ENCODE measurements at regions not wholly inside any gene's neighbourhood (a gene's known extent, or its start where the extent isn't known, plus 50 kb on each side); places are given as distances from the start of the nearest gene placed in this dataset.

DNA sequence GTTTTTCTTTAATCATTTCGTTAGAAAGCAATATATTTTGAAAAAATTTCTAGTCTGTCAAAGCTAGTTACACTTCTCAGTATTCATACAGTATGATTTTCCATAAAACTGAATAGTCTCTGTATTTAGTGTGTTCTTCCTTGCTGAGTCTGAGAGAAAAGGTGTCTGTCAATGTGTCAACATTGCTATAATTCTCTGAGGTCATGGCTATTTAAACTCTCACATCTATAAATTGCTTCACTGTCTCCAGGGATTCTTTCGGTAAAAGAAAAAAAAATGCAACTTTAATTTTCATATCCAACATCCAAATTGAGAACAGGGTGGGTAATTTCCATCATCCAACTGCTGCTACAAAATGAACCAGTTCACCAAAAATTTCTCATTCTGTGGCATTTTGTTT, 319.7 kb upstream of the GHITM start:
- intact Hi-C loops (cut with DNase I; ENCODE audit: low total_unique reads) = no loop called here
- no peak overlapping the region for H3K27ac ChIP-seq
- DNase-seq = no peak
- TF ChIP-seq POLR2A (IDR thresholded peaks at IDR 0.05) = no peak
- TF ChIP-seq, protein P1, sequence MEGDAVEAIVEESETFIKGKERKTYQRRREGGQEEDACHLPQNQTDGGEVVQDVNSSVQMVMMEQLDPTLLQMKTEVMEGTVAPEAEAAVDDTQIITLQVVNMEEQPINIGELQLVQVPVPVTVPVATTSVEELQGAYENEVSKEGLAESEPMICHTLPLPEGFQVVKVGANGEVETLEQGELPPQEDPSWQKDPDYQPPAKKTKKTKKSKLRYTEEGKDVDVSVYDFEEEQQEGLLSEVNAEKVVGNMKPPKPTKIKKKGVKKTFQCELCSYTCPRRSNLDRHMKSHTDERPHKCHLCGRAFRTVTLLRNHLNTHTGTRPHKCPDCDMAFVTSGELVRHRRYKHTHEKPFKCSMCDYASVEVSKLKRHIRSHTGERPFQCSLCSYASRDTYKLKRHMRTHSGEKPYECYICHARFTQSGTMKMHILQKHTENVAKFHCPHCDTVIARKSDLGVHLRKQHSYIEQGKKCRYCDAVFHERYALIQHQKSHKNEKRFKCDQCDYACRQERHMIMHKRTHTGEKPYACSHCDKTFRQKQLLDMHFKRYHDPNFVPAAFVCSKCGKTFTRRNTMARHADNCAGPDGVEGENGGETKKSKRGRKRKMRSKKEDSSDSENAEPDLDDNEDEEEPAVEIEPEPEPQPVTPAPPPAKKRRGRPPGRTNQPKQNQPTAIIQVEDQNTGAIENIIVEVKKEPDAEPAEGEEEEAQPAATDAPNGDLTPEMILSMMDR (IDR thresholded peaks at IDR 0.05) = no peak
- H3K9me3 ChIP-seq = no peaks in the 10 kb centered on the region
- no peaks in the 10 kb centered on the region for H3K4me1 ChIP-seq
- H3K36me3 ChIP-seq = no peaks in the 10 kb centered on the region
- no peak overlapping the region for H3K4me3 ChIP-seq
- no peaks in the 10 kb centered on the region for H3K27me3 ChIP-seq

DNA sequence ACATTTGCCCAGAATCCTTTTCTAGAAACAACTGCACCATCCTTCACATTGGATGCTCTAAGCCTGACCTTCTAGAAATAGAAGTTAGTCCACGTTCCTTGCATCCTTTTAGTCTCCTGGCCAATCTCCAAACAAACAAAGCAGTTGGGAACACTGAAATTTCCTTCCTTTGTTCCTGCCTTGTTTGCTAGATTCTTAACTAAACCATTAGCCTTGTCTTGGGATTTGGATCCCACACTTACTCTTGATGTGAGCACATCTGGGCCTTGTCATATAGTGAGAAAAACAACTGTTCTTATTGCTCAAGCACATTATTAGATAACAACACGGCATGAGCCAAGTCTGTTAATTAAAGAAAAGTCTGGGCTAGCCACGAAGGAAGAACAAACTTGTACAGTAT, 319.3 kb upstream of the GHITM start:
- Histone ChIP-seq H3K4me1 (no peaks in the 10 kb centered on the region), H3K27me3 (no peaks in the 10 kb centered on the region), H3K27ac (no peak overlapping the region), H3K9me3 (no peaks in the 10 kb centered on the region), H3K36me3 (no peaks in the 10 kb centered on the region), H3K4me3 (no peak overlapping the region)
- DNase-seq = no peak
- TF ChIP-seq, protein P1 (IDR thresholded peaks at IDR 0.05) = no peak
- TF ChIP-seq POLR2A (IDR thresholded peaks at IDR 0.05) = no peak
- intact Hi-C loops (cut with DNase I; ENCODE audit: low total_unique reads) = no loop called here

DNA sequence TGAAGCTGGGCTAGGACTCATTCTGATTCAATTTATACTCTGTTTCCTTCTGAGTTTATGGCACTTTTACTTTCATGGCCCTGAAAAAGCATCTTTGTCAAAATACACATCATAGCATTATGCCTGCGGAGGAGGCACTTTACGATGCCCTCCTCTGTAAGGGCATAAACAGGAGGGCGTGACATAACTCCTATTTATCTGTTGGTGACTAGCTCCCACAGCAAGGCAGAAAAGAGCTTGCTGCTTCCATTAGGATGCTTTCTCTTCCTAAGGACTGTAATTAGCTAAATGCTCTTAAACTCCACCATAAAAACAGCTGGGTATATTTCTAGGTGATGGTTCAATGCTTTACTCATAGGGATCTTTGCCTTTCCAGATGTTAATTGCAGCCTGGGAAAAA, 315.2 kb upstream of the GHITM start:
- Histone ChIP-seq H3K27me3 (no peaks in the 10 kb centered on the region), H3K36me3 (no peaks in the 10 kb centered on the region), H3K9me3 (no peaks in the 10 kb centered on the region), H3K4me1 (no peaks in the 10 kb centered on the region), H3K4me3 (no peak overlapping the region), H3K27ac (no peak overlapping the region)
- TF ChIP-seq, protein P1 (IDR thresholded peaks at IDR 0.05) = no peak
- no peak for TF ChIP-seq POLR2A (IDR thresholded peaks at IDR 0.05)
- intact Hi-C loops (cut with DNase I; ENCODE audit: low total_unique reads) = no loop called here
- DNase-seq = no peak

DNA sequence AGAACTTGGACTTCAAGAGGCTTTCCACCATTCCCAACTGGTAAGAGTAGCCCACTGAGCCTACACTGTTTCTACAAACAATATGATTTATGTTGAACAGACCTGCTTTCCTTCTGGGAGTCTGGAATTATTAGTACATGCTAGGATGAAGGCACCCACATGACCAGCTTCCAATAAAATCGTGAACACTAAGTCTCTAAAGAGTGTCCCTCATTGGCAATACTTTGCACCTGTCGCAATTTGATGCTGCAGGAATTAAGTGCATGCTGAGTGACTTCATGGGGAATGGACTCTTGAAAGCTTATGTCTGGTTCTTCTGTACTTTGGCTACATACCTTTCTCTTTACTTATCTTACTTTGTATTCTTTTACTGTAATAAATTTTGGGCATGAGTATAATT, 305.2 kb upstream of the GHITM start:
- no peak for TF ChIP-seq POLR2A (IDR thresholded peaks at IDR 0.05)
- TF ChIP-seq, protein P1 (IDR thresholded peaks at IDR 0.05) = no peak
- no peak for DNase-seq
- Histone ChIP-seq H3K9me3 (no peaks in the 10 kb centered on the region), H3K4me3 (no peak overlapping the region), H3K36me3 (no peaks in the 10 kb centered on the region), H3K27me3 (no peaks in the 10 kb centered on the region), H3K27ac (no peak overlapping the region), H3K4me1 (no peaks in the 10 kb centered on the region)
- intact Hi-C loops (cut with DNase I; ENCODE audit: low total_unique reads) = no loop called here

GRCh38 chr10:83835945-83836745, 303.2 kb upstream of the GHITM start:
- H3K4me1 ChIP-seq = no peaks in the 10 kb centered on the region
- intact Hi-C loops (cut with DNase I; ENCODE audit: low total_unique reads) = no loop called here
- H3K9me3 ChIP-seq = no peaks in the 10 kb centered on the region
- H3K27me3 ChIP-seq = no peaks in the 10 kb centered on the region
- no peaks in the 10 kb centered on the region for H3K36me3 ChIP-seq
- no peak for DNase-seq
- no peak overlapping the region for H3K27ac ChIP-seq
- no peak for TF ChIP-seq POLR2A (IDR thresholded peaks at IDR 0.05)
- TF ChIP-seq, protein P1 (IDR thresholded peaks at IDR 0.05) = no peak
- H3K4me3 ChIP-seq = no peak overlapping the region

All from uterus (tissue), 3 donors.